ENCODE measurements at regions not wholly inside any gene's neighbourhood (a gene's known extent, or its start where the extent isn't known, plus 50 kb on each side); places are given as distances from the start of the nearest gene placed in this dataset.

GRCh38 chr1:4056422-4056821 is 156.3 kb upstream of the C1orf174 start:
- H3K4me3 ChIP-seq, result no peak overlapping the region
- TF ChIP-seq CTCF (IDR thresholded peaks at IDR 0.05) (no peak), POLR2A (IDR thresholded peaks at IDR 0.05) (no peak)
- DNase-seq, result no peak
- H3K4me1 ChIP-seq, result no peaks in the 10 kb centered on the region
- no peaks in the 10 kb centered on the region for H3K9me3 ChIP-seq
- H3K27ac ChIP-seq, result no peak overlapping the region
- intact Hi-C loops (cut with DNase I; ENCODE audit: low total_unique reads), result no loop called here
- no peaks in the 10 kb centered on the region for H3K27me3 ChIP-seq
- WGBS, 2 donors, result 94 to 95% methylated on average over 9 of the region's 9 CpGs
- no peaks in the 10 kb centered on the region for H3K36me3 ChIP-seq (ENCODE audit: low read depth, missing control alignments)

GRCh38 chr1:4056989-4057388 is 156.9 kb upstream of the C1orf174 start:
- WGBS, 2 donors, result 83 to 97% methylated on average over 7 of the region's 7 CpGs
- Histone ChIP-seq H3K4me1 (no peaks in the 10 kb centered on the region), H3K9me3 (no peaks in the 10 kb centered on the region), H3K27ac (no peak overlapping the region), H3K27me3 (no peaks in the 10 kb centered on the region), H3K36me3 (ENCODE audit: low read depth, missing control alignments) (no peaks in the 10 kb centered on the region), H3K4me3 (no peak overlapping the region)
- intact Hi-C loops (cut with DNase I; ENCODE audit: low total_unique reads), result no loop called here
- TF ChIP-seq CTCF (IDR thresholded peaks at IDR 0.05), result no peak
- TF ChIP-seq POLR2A (IDR thresholded peaks at IDR 0.05), result no peak
- DNase-seq, result no peak

- no peaks in the 10 kb centered on the region for H3K4me1 ChIP-seq
- no peak overlapping the region for H3K4me3 ChIP-seq
- DNase-seq, result no peak
- no peak overlapping the region for H3K27ac ChIP-seq
- no peaks in the 10 kb centered on the region for H3K36me3 ChIP-seq (ENCODE audit: low read depth, missing control alignments)
- H3K9me3 ChIP-seq, result no peaks in the 10 kb centered on the region
- WGBS, 2 donors, result 93 to 94% methylated on average over 11 of the region's 11 CpGs
- intact Hi-C loops (cut with DNase I; ENCODE audit: low total_unique reads), result no loop called here
- H3K27me3 ChIP-seq, result no peaks in the 10 kb centered on the region
- no peak for TF ChIP-seq POLR2A (IDR thresholded peaks at IDR 0.05)
- TF ChIP-seq CTCF (IDR thresholded peaks at IDR 0.05), result no peak
Measured at GRCh38 chr1:4057603-4058002, 157.5 kb upstream of the C1orf174 start.

GRCh38 chr1:4058122-4058521 is 158.1 kb upstream of the C1orf174 start:
- Histone ChIP-seq H3K27ac (no peak overlapping the region), H3K4me1 (no peaks in the 10 kb centered on the region), H3K9me3 (no peaks in the 10 kb centered on the region), H3K4me3 (no peak overlapping the region), H3K27me3 (no peaks in the 10 kb centered on the region), H3K36me3 (ENCODE audit: low read depth, missing control alignments) (no peaks in the 10 kb centered on the region)
- DNase-seq, result no peak
- intact Hi-C loops (cut with DNase I; ENCODE audit: low total_unique reads), result no loop called here
- 97% methylated on average over 14 of the region's 14 CpGs; no CpG with 5 or more reads in 1 of the 2 donors for WGBS, 2 donors
- TF ChIP-seq POLR2A (IDR thresholded peaks at IDR 0.05) (no peak), CTCF (IDR thresholded peaks at IDR 0.05) (no peak)

- DNase-seq, result no peak
- Histone ChIP-seq H3K36me3 (ENCODE audit: low read depth, missing control alignments) (no peaks in the 10 kb centered on the region), H3K4me1 (no peaks in the 10 kb centered on the region), H3K9me3 (no peaks in the 10 kb centered on the region), H3K4me3 (no peak overlapping the region), H3K27me3 (no peaks in the 10 kb centered on the region), H3K27ac (no peak overlapping the region)
- no peak for TF ChIP-seq CTCF (IDR thresholded peaks at IDR 0.05)
- no peak for TF ChIP-seq POLR2A (IDR thresholded peaks at IDR 0.05)
- WGBS, 2 donors, result 90% methylated on average over 7 to 8 of the region's 8 CpGs
- intact Hi-C loops (cut with DNase I; ENCODE audit: low total_unique reads), result no loop called here
Measured at GRCh38 chr1:4058706-4059105, 158.6 kb upstream of the C1orf174 start.
